Testis (tissue), 2 donors: ENCODE measurements at regions not wholly inside any gene's neighbourhood (a gene's known extent, or its start where the extent isn't known, plus 50 kb on each side); places are given as distances from the start of the nearest gene placed in this dataset.

Source experiments
- DNase-seq: peaks from one replicate; pipeline ENCODE4 v3.0.0-alpha.2; 2019
- H3K27ac ChIP-seq, 2 donors: fragments of 200-600 bp; sonication (generic); one replicate each; pipeline ENCODE4 v1.5.1; 2019
- H3K27me3 ChIP-seq: fragments of 200-600 bp; sonication (generic); one replicate; pipeline ENCODE4 v1.5.1; 2019
- H3K36me3 ChIP-seq: fragments of 200-600 bp; sonication (generic); one replicate; pipeline ENCODE4 v1.5.1; 2017; ENCODE audit warnings: low read depth; ENCODE audit errors: missing control alignments
- H3K4me1 ChIP-seq: fragments of 200-600 bp; sonication (generic); one replicate; pipeline ENCODE4 v1.5.1; 2019
- H3K4me3 ChIP-seq, 2 donors: fragments of 200-600 bp; sonication (generic); one replicate each; pipeline ENCODE4 v1.5.1; 2017 to 2019
- H3K9me3 ChIP-seq: fragments of 200-600 bp; sonication (generic); one replicate; pipeline ENCODE4 v1.5.1; 2017
- POLR2A ChIP-seq: fragments of 450-650 bp; IDR thresholded peaks from one replicate; pipeline ENCODE4 v1.6.1; 2017; ENCODE audit warnings: antibody characterized with exemption, mild to moderate bottlenecking, moderate library complexity
- WGBS, 2 donors: methylation state at CpG; one replicate each; pipeline ENCODE4 v1.1.5; 2018; 5-methylcytosine and 5-hydroxymethylcytosine counted together
- intact Hi-C: fragments of 100-400 bp; cut with DNase I; formaldehyde crosslinking; loops from one replicate; pipeline ENCODE4 v1.15.1; 2023; ENCODE audit warnings: low total_unique reads
- TF ChIP-seq, protein P1 (sequence below), 3 experiments: fragments of 450-650 bp in 2 of 3; fragments of 200-600 bp in 1 of 3; sonication (generic) in 1 of 3; IDR thresholded peaks; one replicate each; pipeline ENCODE4 v1.5.1; 2016 to 2019; ENCODE audit warnings: antibody characterized with exemption in 3 of 3, mild to moderate bottlenecking in 2 of 3, moderate library complexity in 1 of 3

DNA sequence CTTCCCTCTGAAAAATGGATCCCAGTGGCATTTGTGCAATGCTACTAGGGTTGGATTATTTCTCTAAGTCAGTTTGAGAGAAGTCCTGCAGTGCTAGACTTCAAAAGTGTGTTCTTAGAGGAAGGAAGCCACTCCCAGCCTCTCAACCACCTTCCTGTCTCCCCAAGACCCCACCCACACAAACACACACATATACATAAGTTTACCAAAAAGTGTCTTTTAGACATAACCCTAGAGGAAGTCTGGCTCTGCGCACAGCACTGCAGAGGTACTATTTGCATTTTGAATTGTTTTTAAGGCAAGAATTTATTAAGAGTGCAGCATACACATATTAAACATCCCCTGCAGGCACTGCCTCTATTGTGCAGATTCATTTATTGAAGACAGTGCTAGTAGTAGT lies 127.3 kb downstream of the HHIPL2 start:
- H3K36me3 ChIP-seq = no peaks in the 10 kb centered on the region
- H3K27me3 ChIP-seq = no peaks in the 10 kb centered on the region
- H3K9me3 ChIP-seq = no peaks in the 10 kb centered on the region
- DNase-seq = no peak
- TF ChIP-seq, protein P1, sequence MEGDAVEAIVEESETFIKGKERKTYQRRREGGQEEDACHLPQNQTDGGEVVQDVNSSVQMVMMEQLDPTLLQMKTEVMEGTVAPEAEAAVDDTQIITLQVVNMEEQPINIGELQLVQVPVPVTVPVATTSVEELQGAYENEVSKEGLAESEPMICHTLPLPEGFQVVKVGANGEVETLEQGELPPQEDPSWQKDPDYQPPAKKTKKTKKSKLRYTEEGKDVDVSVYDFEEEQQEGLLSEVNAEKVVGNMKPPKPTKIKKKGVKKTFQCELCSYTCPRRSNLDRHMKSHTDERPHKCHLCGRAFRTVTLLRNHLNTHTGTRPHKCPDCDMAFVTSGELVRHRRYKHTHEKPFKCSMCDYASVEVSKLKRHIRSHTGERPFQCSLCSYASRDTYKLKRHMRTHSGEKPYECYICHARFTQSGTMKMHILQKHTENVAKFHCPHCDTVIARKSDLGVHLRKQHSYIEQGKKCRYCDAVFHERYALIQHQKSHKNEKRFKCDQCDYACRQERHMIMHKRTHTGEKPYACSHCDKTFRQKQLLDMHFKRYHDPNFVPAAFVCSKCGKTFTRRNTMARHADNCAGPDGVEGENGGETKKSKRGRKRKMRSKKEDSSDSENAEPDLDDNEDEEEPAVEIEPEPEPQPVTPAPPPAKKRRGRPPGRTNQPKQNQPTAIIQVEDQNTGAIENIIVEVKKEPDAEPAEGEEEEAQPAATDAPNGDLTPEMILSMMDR (IDR thresholded peaks at IDR 0.05) = no peak
- no peak for TF ChIP-seq POLR2A
- no peak overlapping the region for H3K4me3 ChIP-seq
- H3K27ac ChIP-seq = no peak overlapping the region
- H3K4me1 ChIP-seq = no peaks in the 10 kb centered on the region
- intact Hi-C loops = no loop called here
- 93 to 94% methylated on average over 1 of the region's 1 CpG for WGBS, 2 donors

DNA sequence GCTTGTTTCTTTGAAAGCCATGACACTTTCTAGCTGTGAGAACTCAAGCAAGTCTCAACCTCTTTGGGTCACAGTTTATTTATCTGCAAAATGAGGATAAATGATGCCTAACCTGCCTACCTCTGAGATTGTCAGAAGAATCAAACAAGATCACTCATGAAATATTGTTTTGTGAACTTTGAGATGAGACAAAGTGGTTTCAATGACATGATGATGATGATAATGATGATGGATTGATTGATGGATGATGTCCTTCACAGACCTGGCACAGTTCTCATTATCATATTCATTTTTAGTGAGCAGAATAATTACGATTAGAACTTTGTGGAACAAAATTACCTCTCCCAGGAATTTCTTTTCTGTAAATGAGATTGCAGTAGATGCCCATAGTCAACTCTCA lies 129.2 kb downstream of the HHIPL2 start:
- no peak overlapping the region for H3K4me3 ChIP-seq
- WGBS, 2 donors = 80 to 89% methylated on average over 1 of the region's 1 CpG

DNA sequence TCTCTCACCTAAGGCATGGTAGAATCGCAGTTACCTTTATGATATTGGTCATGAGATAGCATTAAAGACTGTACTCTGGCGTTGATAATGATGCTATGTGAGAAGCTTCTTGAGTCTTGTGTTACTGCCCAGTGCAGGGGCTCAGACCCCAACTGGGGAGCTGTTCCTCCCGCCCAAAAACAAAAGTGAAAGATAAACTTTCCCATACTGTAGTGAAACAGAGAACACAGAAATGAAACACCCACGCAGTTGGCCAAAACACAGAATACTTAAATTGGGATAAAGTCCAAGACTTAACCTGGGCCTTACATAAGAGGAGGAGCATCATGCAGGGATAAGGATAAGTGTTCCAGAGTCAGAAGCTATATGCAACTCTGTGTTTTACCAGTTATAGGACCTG lies 130.6 kb downstream of the HHIPL2 start:
- no peak for DNase-seq
- Histone ChIP-seq H3K27me3 (no peaks in the 10 kb centered on the region), H3K36me3 (no peaks in the 10 kb centered on the region), H3K4me3 (no peak overlapping the region), H3K9me3 (no peaks in the 10 kb centered on the region), H3K4me1 (no peaks in the 10 kb centered on the region), H3K27ac (no peak overlapping the region)
- TF ChIP-seq POLR2A = no peak
- TF ChIP-seq, protein P1 (IDR thresholded peaks at IDR 0.05) = no peak
- 79 to 90% methylated on average over 4 of the region's 4 CpGs for WGBS, 2 donors
- intact Hi-C loops = no loop called here

More for the DNA sequence above, 129.2 kb downstream of the HHIPL2 start:
- DNase-seq = no peak
- Histone ChIP-seq H3K27me3 (no peaks in the 10 kb centered on the region), H3K9me3 (no peaks in the 10 kb centered on the region), H3K4me1 (no peaks in the 10 kb centered on the region), H3K36me3 (no peaks in the 10 kb centered on the region), H3K27ac (no peak overlapping the region)
- TF ChIP-seq, protein P1 (IDR thresholded peaks at IDR 0.05) = no peak
- no peak for TF ChIP-seq POLR2A
- intact Hi-C loops = no loop called here

DNA sequence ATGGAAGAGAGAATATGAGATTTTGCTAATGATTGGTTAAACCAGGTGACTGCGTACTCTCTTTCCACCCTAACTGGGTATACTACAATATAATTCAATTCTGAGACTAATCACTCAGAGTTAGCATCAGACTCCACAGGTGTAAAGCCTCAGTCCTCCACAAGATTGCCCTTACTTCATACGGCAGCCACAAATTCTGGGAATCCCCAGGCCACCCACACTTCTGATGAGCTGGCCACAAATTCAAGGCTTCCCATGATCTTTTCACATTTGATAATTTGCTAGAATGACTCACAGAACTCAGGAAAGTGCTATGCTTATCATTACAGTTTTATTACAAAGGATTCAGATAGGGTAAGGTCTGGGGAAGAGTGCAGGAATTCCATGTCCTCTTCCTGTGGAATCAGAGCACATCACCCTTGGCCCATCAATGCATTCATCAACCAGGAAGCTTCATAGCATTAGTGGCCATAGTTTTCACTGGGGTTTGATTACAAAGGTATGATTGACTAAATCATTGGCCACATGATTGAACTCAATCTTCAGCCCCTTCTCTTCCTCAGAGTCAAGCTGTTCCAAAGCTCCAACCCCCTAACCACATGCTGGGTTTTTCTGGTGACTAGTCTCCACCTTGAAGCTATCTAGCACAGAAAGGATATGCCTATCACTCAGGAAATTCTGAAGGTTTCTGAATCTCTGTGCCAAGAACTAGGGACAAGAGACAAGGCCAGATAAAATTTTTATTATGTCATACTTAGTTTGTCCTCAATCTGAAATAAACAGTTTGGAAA lies 131.7 kb downstream of the HHIPL2 start:
- no peak for DNase-seq
- Histone ChIP-seq H3K36me3 (no peaks in the 10 kb centered on the region), H3K27me3 (no peaks in the 10 kb centered on the region), H3K9me3 (no peaks in the 10 kb centered on the region), H3K4me3 (no peak overlapping the region), H3K4me1 (no peaks in the 10 kb centered on the region), H3K27ac (no peak overlapping the region)
- no peak for TF ChIP-seq POLR2A
- TF ChIP-seq, protein P1 (IDR thresholded peaks at IDR 0.05) = no peak
- 54 to 83% methylated on average over 2 of the region's 2 CpGs for WGBS, 2 donors
- intact Hi-C loops = no loop called here

DNA sequence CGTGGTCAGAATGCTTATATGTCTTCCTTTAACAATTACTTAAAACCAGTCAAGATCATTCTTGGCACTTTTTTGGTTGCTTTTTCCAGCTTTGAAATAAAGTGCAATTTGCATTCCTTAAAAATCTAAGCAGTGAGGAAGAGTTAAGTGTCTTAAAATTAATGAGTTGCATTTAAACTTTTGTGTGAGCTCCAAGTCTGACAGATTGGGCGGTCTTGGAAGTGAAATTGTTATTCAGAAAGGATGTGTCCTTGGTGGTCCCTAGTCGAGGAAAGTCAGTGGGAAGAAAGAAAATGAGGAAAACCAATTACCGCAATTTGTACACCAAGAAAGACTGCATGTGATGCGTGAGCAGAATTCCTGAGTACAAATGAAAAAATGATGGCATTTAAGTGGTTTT lies 132.5 kb downstream of the HHIPL2 start:
- WGBS, 2 donors = 68% methylated on average over 5 of the region's 5 CpGs
- Histone ChIP-seq H3K9me3 (no peaks in the 10 kb centered on the region), H3K27ac (no peak overlapping the region), H3K4me3 (no peak overlapping the region), H3K36me3 (no peaks in the 10 kb centered on the region), H3K27me3 (no peaks in the 10 kb centered on the region), H3K4me1 (no peaks in the 10 kb centered on the region)
- DNase-seq = no peak
- intact Hi-C loops = no loop called here
- TF ChIP-seq, protein P1 (IDR thresholded peaks at IDR 0.05) = no peak
- TF ChIP-seq POLR2A = no peak
